Thymus (tissue), 11 donors: ENCODE measurements at regions not wholly inside any gene's neighbourhood (a gene's known extent, or its start where the extent isn't known, plus 50 kb on each side); places are given as distances from the start of the nearest gene placed in this dataset.
"Not testable (repeated sequence)": the region's sequence is repeated elsewhere in the genome, so short reads cannot be mapped to it uniquely, and the experiment has no call there.

ENCODE experiments used
- DNase-seq, 9 donors: peaks; one replicate each; pipeline ENCODE4 v3.0.0-alpha.2; 2013; ENCODE audit warnings: low spot score in 9 of 9, low read depth in 6 of 9, missing footprints in 1 of 9
- H3K27ac ChIP-seq, 2 donors: one replicate each; pipeline ENCODE4 v1.5.1; 2013; ENCODE audit warnings: control low read depth in 1 of 2, low read depth in 1 of 2, low read length in 1 of 2, mild to moderate bottlenecking in 1 of 2, moderate library complexity in 1 of 2
- H3K27me3 ChIP-seq, 2 donors: one replicate each; pipeline ENCODE4 v1.5.1; 2013; ENCODE audit warnings: low read length in 1 of 2; ENCODE audit not compliant: control insufficient read depth in 2 of 2, insufficient read depth in 1 of 2
- H3K36me3 ChIP-seq, 2 donors: one replicate each; pipeline ENCODE4 v1.5.1; 2013; ENCODE audit warnings: low read length in 1 of 2, mild to moderate bottlenecking in 1 of 2, moderate library complexity in 1 of 2; ENCODE audit not compliant: control insufficient read depth in 2 of 2, insufficient read depth in 2 of 2
- H3K4me1 ChIP-seq, 2 donors: one replicate each; pipeline ENCODE4 v1.5.1; 2013; ENCODE audit warnings: low read length in 2 of 2; ENCODE audit not compliant: control insufficient read depth in 2 of 2, insufficient read depth in 2 of 2
- H3K4me3 ChIP-seq, 2 donors: one replicate each; pipeline ENCODE4 v1.5.1; 2013; ENCODE audit warnings: low read length in 2 of 2, control low read depth in 1 of 2, mild to moderate bottlenecking in 1 of 2
- H3K9me3 ChIP-seq, 2 donors: one replicate each; pipeline ENCODE4 v1.5.1; 2013; ENCODE audit warnings: low read length in 1 of 2, mild to moderate bottlenecking in 1 of 2; ENCODE audit not compliant: control insufficient read depth in 2 of 2, insufficient read depth in 1 of 2
- WGBS: extraction: QIAGEN DNeasy Blood & Tissue Kit; methylation state at CpG from one replicate; pipeline ENCODE4 v1.1.7; 2013; 5-methylcytosine and 5-hydroxymethylcytosine counted together
- donor health status: healthy.

DNA sequence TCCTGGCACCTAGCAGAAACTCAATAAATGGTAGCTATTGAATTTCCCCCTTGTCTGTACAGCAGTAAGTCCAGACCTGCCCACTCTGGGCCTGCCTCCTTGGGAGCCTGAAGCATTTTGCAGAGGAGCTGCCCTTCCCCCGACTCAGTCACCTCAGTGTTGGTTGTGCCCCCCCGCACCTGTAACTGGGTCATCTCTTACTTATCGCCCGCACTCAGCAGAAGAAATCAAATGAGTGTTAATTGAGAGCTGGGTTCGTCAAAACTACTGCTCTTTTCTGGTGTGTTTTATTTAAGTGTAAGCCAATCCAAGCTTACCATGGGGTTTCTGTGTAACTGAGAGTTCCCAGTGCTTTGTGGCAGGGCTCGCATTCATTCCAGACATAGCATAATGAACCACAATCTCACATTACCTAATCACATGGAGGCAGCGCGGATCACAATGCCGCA lies 175.5 kb upstream of the IRF2BP2 start:
- not testable (repeated sequence) for H3K36me3 ChIP-seq, H3K27me3 ChIP-seq, H3K4me3 ChIP-seq, H3K4me1 ChIP-seq, DNase-seq, H3K27ac ChIP-seq, H3K9me3 ChIP-seq
- WGBS: 95% methylated on average over 9 of the region's 9 CpGs

DNA sequence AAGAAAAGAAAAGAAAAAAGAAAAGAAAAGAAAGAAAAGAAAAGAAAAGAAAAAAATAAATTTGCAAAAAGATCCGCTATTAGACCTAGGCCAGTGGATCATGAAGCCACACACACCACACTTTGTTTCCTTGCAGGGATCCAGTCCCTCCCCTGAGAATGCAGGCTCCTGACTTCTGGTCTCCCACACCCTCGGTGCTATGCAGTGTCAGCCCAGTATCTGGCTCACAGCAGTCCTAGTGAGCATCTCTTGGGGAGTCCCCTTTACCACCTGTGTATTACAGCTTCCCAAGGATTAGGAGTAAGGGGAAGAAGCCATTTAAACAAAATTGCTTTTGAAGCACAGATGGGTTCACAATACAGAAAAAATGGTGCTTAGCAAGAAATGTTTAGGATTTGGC lies 174.1 kb upstream of the IRF2BP2 start:
- not testable (repeated sequence) for H3K9me3 ChIP-seq, H3K27me3 ChIP-seq, DNase-seq, H3K27ac ChIP-seq, H3K36me3 ChIP-seq, H3K4me1 ChIP-seq, H3K4me3 ChIP-seq
- 100% methylated on average over 2 of the region's 2 CpGs for WGBS

DNA sequence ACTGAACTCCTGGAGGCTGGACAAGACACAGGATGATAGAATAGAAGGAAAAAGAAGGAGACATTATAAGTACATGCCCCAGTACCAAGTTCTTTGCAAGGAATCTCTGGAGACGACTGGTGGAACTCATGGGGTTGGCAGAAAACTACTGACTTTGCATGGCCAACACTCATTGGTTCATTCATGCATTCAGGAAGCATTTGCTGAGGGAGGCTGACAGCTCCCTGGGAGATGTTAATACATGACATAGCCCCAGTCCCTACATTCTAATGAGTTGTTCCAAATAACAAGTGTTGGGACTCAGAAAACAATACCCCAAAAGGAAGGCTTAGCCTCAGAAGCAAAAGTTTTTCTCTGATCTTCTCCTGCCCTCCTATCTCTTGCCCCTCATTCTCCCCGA lies 172.8 kb upstream of the IRF2BP2 start:
- H3K4me3 ChIP-seq: no peak overlapping the region
- no peak for DNase-seq
- H3K36me3 ChIP-seq: no peaks in the 10 kb centered on the region
- peaks cover 0 to 1% of the 10 kb centered on the region in 2 donors for H3K9me3 ChIP-seq
- no peak overlapping the region for H3K27ac ChIP-seq
- 89% methylated on average over 2 of the region's 2 CpGs for WGBS
- H3K27me3 ChIP-seq: peaks cover 4 to 18% of the 10 kb centered on the region in 2 donors
- peaks cover 4 to 15% of the 10 kb centered on the region in 2 donors for H3K4me1 ChIP-seq

DNA sequence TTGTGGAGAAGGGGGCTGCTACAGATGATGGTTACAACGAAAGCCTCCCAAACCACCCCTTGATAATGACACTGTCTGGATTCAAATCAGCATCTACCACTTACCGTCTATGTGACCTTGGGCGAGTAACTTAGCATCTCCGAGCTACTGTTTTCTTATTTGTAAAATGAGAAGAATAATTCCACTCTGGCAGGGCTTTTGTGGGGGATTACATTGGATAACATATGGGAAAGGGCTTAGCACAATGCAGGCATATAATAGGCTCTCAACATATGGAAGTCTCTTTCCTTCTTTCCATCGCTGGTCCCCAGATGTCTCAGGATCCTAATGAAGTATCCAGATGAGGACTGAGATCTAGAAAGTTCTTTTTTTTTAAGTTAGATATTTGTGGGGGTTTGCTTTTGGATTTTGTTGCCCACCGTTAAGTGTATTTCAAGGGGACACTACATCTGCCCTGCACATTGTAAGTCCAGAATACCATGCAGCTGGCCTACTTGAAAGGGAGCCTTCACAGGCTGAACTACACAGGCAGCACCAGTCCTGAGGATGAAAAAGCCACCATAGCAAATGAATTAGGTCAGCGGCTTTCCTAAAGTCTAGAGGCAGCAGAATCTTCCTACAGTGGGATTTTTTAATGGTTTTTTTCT lies 172.2 kb upstream of the IRF2BP2 start:
- H3K4me3 ChIP-seq: no peak overlapping the region
- peaks cover 6 to 18% of the 10 kb centered on the region in 2 donors for H3K27me3 ChIP-seq
- H3K9me3 ChIP-seq: peaks cover 0 to 1% of the 10 kb centered on the region in 2 donors
- DNase-seq: peak in 1 of 9 donors; percentile 1
- H3K36me3 ChIP-seq: no peaks in the 10 kb centered on the region
- no peak overlapping the region for H3K27ac ChIP-seq
- H3K4me1 ChIP-seq: peaks cover 4 to 18% of the 10 kb centered on the region in 2 donors
- 98% methylated on average over 7 of the region's 7 CpGs for WGBS

DNA sequence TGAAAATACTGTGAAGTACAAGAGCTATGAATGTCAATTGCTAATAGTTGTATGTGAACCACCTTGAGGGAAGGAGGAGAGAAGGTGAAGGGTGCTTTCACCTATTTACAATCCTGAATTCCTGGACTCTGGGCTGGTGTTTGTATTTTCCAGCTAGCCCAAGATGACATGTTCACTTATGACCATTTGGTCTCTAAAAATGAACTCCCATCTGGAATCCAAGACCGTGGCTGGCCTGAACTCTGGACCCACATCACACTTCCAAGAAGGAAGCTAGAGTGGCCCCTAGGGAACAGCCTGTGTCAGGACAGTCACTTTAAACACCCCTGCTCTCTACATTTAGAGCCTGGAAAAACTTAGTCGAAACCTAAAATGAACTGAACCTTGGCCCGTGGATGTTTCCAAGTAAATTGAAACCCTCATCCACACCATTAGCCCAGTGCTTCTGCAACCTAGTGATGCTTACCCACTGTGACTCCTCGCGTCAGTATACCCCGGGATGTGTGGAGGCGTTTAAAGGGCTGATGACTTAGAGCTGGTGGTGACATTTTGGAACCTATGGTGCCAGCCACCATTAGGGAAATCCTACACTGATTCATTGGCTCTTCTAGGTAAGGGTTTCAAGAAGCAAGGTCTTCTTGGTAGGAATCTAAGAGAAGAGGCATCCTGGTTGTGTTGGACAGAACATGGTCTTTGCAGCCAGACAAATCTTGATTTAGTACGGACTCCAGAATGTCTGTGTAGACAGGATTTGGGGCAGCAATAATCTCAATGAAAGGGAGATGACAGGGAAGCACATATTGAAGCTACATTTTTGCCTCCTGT lies 171.5 kb upstream of the IRF2BP2 start:
- DNase-seq: peak in 1 of 9 donors; percentile 9
- Histone ChIP-seq H3K4me1 (peaks cover 4 to 25% of the 10 kb centered on the region in 2 donors), H3K9me3 (peaks cover 1 to 2% of the 10 kb centered on the region in 2 donors), H3K27ac (no peak overlapping the region), H3K27me3 (peaks cover 8 to 22% of the 10 kb centered on the region in 2 donors), H3K36me3 (no peaks in the 10 kb centered on the region), H3K4me3 (no peak overlapping the region)
- WGBS: 96% methylated on average over 8 of the region's 8 CpGs

DNA sequence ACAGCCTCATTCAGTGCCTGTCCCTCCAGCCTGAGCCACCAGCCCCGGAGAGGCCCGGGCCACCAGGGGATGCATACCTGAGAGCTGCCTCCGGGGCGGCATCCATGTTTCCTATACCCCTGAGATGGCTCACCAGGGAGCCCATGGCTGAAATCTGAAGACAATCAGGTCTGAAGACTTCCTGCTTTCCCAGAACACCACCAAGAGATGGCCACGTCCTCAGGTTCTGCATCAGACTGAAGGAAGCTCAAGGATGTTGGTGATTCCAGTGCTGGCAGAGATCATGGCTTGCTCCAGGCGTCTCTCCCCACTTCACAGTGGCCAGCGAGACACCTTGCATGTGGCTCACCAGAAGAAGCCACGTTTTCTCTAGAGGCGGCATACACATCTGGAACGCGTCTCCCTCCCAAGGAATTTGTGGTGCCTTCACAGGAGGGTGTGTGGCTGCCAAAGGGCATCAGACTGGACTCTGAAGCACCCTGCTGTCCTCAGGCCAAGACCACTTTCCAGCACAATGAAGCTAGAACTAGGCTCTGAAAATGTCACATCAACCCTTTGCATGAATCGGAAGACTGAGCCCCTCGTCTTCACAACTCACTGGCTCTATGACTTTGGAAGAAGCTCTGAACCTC lies 170.7 kb upstream of the IRF2BP2 start:
- Histone ChIP-seq H3K36me3 (no peaks in the 10 kb centered on the region), H3K27me3 (peaks cover 8 to 24% of the 10 kb centered on the region in 2 donors), H3K4me3 (no peak overlapping the region), H3K27ac (no peak overlapping the region), H3K9me3 (peaks cover 1 to 8% of the 10 kb centered on the region in 2 donors), H3K4me1 (peaks cover 4 to 29% of the 10 kb centered on the region in 2 donors)
- DNase-seq: peak in 1 of 9 donors; percentile 7
- whole genome bisulfite sequencing: 91% methylated on average over 13 of the region's 13 CpGs

DNA sequence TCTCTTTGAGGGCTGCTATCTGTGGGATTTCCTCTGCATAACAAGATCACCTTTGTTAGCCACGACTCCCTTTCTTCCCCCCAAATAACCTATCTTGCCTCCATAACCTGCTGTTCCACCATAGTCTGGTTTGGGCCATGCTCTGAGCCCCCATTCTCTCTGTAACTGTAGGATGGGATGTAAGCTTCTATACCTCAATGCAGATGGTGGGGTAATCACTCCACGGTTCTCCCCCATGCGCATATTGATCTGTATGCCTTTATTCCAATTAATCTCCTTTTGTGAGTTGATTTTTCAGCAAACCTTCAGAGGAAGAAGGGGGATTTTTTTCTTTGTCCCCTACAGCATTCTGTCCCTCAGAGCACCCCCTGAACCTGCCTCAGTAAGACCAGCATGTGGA lies 170.1 kb upstream of the IRF2BP2 start:
- H3K4me3 ChIP-seq: no peak overlapping the region
- H3K9me3 ChIP-seq: peaks cover 1 to 12% of the 10 kb centered on the region in 2 donors
- no peaks in the 10 kb centered on the region for H3K36me3 ChIP-seq
- peaks cover 8 to 24% of the 10 kb centered on the region in 2 donors for H3K27me3 ChIP-seq
- peak in 1 of 9 donors; percentile 6 for DNase-seq
- H3K27ac ChIP-seq: no peak overlapping the region
- peaks cover 4 to 33% of the 10 kb centered on the region in 2 donors for H3K4me1 ChIP-seq
- WGBS: 87% methylated on average over 3 of the region's 3 CpGs

DNA sequence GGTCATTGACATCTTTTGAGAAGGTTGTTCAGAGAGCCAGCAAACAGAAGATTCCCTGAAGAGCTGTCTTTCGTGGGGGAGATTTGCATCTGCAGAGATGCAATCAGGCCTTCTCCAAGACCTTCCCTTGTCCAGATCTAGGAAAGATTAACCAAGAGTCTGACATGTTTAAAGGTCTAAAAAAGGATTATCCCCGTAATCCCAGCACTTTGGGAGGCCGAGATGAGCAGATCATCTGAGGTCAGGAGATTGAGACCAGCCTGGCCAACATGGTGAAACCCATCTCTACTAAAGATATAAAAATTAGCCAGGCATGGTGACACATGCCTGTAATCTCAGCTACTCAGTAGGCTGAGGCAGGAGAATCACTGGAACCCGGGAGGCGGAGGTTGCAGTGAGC lies 169.6 kb upstream of the IRF2BP2 start:
- WGBS: 94% methylated on average over 5 of the region's 5 CpGs
- H3K36me3 ChIP-seq, H3K27ac ChIP-seq, H3K4me3 ChIP-seq: not testable (repeated sequence)
- Histone ChIP-seq H3K27me3 (peaks cover 8 to 24% of the 10 kb centered on the region in 2 donors), H3K9me3 (peaks cover 1 to 12% of the 10 kb centered on the region in 2 donors), H3K4me1 (peaks cover 4 to 38% of the 10 kb centered on the region in 2 donors)
- DNase-seq: peak in 1 of 9 donors; percentile 12

DNA sequence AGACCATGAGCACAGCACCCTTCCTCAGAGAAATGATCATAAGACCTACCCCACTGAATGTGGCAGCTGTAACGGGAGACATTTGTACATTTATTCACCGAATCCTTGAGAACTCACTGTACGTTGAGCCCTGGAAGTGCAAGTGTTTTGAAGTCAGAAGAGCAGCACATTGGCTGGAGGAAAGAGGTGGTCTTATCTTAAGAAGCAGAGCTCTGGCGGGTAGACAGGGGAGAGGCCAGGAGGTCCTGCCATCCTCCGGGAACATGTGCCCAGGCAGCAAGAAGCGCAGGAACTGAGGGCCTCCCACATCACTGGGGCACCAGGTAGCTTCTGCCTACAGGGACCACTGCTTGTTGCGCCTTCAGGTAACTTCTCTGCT lies 169.2 kb upstream of the IRF2BP2 start:
- Histone ChIP-seq H3K27ac (no peak overlapping the region), H3K4me3 (no peak overlapping the region), H3K4me1 (peaks cover 4 to 38% of the 10 kb centered on the region in 2 donors), H3K36me3 (no peaks in the 10 kb centered on the region), H3K27me3 (peaks cover 8 to 24% of the 10 kb centered on the region in 2 donors), H3K9me3 (peaks cover 1 to 14% of the 10 kb centered on the region in 2 donors)
- no peak for DNase-seq
- 83% methylated on average over 7 of the region's 7 CpGs for WGBS
